K562 (cell line): ENCODE measurements at regions not wholly inside any gene's neighbourhood (a gene's known extent, or its start where the extent isn't known, plus 50 kb on each side); places are given as distances from the start of the nearest gene placed in this dataset.

Experiments used
- ATAC-seq: fragments of 200-7000 bp; cut with Tn5 transposase; 3 replicates; pipeline ENCODE4 v1.9.1; 2020; ENCODE audit warnings: moderate library complexity
- BruUV-seq: library from RNA; stranded (reverse); fragments of 400-500 nt; replicated peaks from 2 replicates; lab custom pipeline; 2021; lab: Mats Ljungman, UMichigan
- CTCF ChIA-PET: fragments of 300-600 bp; formaldehyde crosslinking; extraction: SDS; loops from one replicate; lab custom pipeline; 2021; ENCODE audit warnings: low intra/inter-chr PET ratio; lab: Yijun Ruan, JAX
- POLR2A ChIA-PET: fragments of 300-600, 350-650 bp; sonication (Branson Sonifier 250); formaldehyde crosslinking; extraction: SDS; loops from one replicate; lab custom pipeline; 2021; ENCODE audit warnings: antibody characterized with exemption, inconsistent platforms; lab: Yijun Ruan, JAX
- DNase-seq, 4 experiments: peaks; one replicate each; pipeline versions ENCODE4 v3.0.0 to v3.0.0-alpha.2; 2011 to 2018; ENCODE audit warnings: low spot score in 3 of 4, mixed read lengths in 3 of 4; ENCODE audit errors: extremely low read depth in 1 of 4
- FAIRE-seq: peaks from 2 replicates; lab custom pipeline; 2011; peaks lifted over from hg19 to GRCh38; lab: Jason Lieb, UNC
- H2AFZ ChIP-seq: 2 replicates; pipeline ENCODE4 v1.6.0; 2011; ENCODE audit warnings: low read depth, low read length, control low read depth, inconsistent platforms
- H3K27ac ChIP-seq: fragments of 200-600 bp; 3 replicates; pipeline ENCODE4 v1.8.0; 2011; ENCODE audit warnings: low read depth, mild to moderate bottlenecking, control low read depth, inconsistent platforms, low read length, moderate library complexity, mixed read lengths; ENCODE audit errors: extremely low read depth
- H3K27me3 ChIP-seq, 2 experiments: fragments of 300-600 bp in 1 of 2; 2 replicates in 1 of 2; 3 replicates in 1 of 2; pipeline versions ENCODE4 v1.6.0 to v1.8.0; 2011; ENCODE audit warnings: inconsistent platforms in 2 of 2, low read length in 2 of 2, mild to moderate bottlenecking in 1 of 2, mixed read lengths in 1 of 2, moderate library complexity in 1 of 2; ENCODE audit not compliant: control insufficient read depth in 2 of 2, insufficient read depth in 2 of 2
- H3K36me3 ChIP-seq: fragments of 300-600 bp; 3 replicates; pipeline ENCODE4 v1.8.0; 2011; ENCODE audit warnings: mild to moderate bottlenecking, low read length, inconsistent platforms; ENCODE audit not compliant: control insufficient read depth, insufficient read depth
- H3K4me1 ChIP-seq, 2 experiments: fragments of 200-600 bp in 1 of 2; replicated peaks in 1 of 2; 2 replicates in 1 of 2; 3 replicates in 1 of 2; pipeline versions ENCODE4 v1.5.1 to v1.8.0; 2011; ENCODE audit warnings: inconsistent platforms in 2 of 2, low read length in 2 of 2, mild to moderate bottlenecking in 1 of 2, mixed read lengths in 1 of 2, moderate library complexity in 1 of 2; ENCODE audit not compliant: control insufficient read depth in 2 of 2, insufficient read depth in 2 of 2
- H3K4me2 ChIP-seq: 2 replicates; pipeline ENCODE4 v1.6.1; 2011; ENCODE audit warnings: low read length, control low read depth, inconsistent platforms, mixed read lengths; ENCODE audit not compliant: insufficient read depth
- H3K4me3 ChIP-seq: fragments of 200-600 bp; sonication (generic), shearing (Covaris generic); 2 replicates; pipeline ENCODE4 v1.5.1; 2016; ENCODE audit warnings: control low read depth, inconsistent platforms
- H3K79me2 ChIP-seq: fragments of 200-600 bp; 3 replicates; pipeline ENCODE4 v1.8.0; 2011; ENCODE audit warnings: low read length, inconsistent platforms; ENCODE audit not compliant: control insufficient read depth, insufficient read depth
- H3K9ac ChIP-seq, 2 experiments: 2 replicates each; pipeline versions ENCODE4 v1.6.0 to v1.6.1; 2011; ENCODE audit warnings: low read depth in 2 of 2, low read length in 2 of 2, control low read depth in 1 of 2, inconsistent platforms in 1 of 2, mild to moderate bottlenecking in 1 of 2, mixed read lengths in 1 of 2; ENCODE audit not compliant: insufficient read depth in 1 of 2
- H3K9me1 ChIP-seq: one replicate; pipeline ENCODE4 v1.6.0; 2011; ENCODE audit warnings: inconsistent platforms, mild to moderate bottlenecking, low read length, moderate library complexity; ENCODE audit not compliant: control insufficient read depth, insufficient read depth
- H3K9me3 ChIP-seq: replicated peaks from 2 replicates; pipeline ENCODE4 v1.5.1; 2011; ENCODE audit warnings: low read depth, low read length, inconsistent platforms; ENCODE audit not compliant: control insufficient read depth, insufficient read depth
- H4K20me1 ChIP-seq: replicated peaks from 2 replicates; pipeline ENCODE4 v1.6.1; 2011; ENCODE audit warnings: low read length, inconsistent platforms, mixed read lengths; ENCODE audit not compliant: control insufficient read depth, insufficient read depth
- AFF4 ChIP-seq: sonication (generic); formaldehyde crosslinking; IDR thresholded peaks from 2 replicates; pipeline ENCODE4 v1.8.0; 2023; ENCODE audit warnings: mild to moderate bottlenecking, missing genetic modification reagents
- KDM5B ChIP-seq: fragments of 200-600 bp; sonication (generic); IDR thresholded peaks from 2 replicates; pipeline ENCODE4 v1.6.1; 2012; ENCODE audit warnings: low read depth, mild to moderate bottlenecking, moderate library complexity, low read length, control low read depth, inconsistent platforms; ENCODE audit not compliant: insufficient replicate concordance
- NFIC ChIP-seq: fragments of 450-650 bp; IDR thresholded peaks from 2 replicates; pipeline ENCODE4 v1.6.1; 2017; ENCODE audit warnings: mild to moderate bottlenecking, inconsistent platforms
- PHTF2 ChIP-seq: fragments of 250-450 bp; sonication (Bioruptor Pico); IDR thresholded peaks from 2 replicates; pipeline ENCODE4 v1.5.0; 2021; ENCODE audit warnings: mild to moderate bottlenecking
- TRIM25 ChIP-seq: fragments of 450-650 bp; IDR thresholded peaks from 2 replicates; pipeline ENCODE4 v1.7.0; 2016; ENCODE audit warnings: borderline replicate concordance
- in situ Hi-C: fragments of 300-500 bp; cut with MboI; formaldehyde crosslinking; loops from 4 replicates; pipeline ENCODE4 v1.15.0; 2018; ENCODE audit warnings: inconsistent platforms, mixed read lengths
- intact Hi-C: fragments of 100-400 bp; cut with micrococcal nuclease; formaldehyde crosslinking; loops from 2 replicates; pipeline ENCODE4 v1.14.2; 2022

GRCh38 chr4:122980860-122981259 is 58.5 kb upstream of the NUDT6 start:
- TF ChIP-seq NFIC (peak; percentile 53), TRIM25 (no peak), KDM5B (no peak), PHTF2 (no peak), AFF4 (no peak)
- TF ChIP-seq, all 486 proteins: peak for 1
- BruUV-seq, result no TSS peak
- CTCF ChIA-PET, result no interaction called here
- Histone ChIP-seq H2AFZ (no peak overlapping the region), H3K9me1 (no peaks in the 10 kb centered on the region), H3K79me2 (peaks cover 20% of the 10 kb centered on the region; the same call in 2 of the 3 replicates), H3K36me3 (peaks cover 70% of the 10 kb centered on the region), H3K27ac (no peak overlapping the region), H3K4me1 (no peaks in the 10 kb centered on the region), H3K9me3 (peaks cover 7% of the 10 kb centered on the region), H4K20me1 (no peaks in the 10 kb centered on the region), H3K4me2 (no peak overlapping the region), H3K4me3 (no peak overlapping the region), H3K9ac (no peak overlapping the region), H3K27me3 (no peaks in the 10 kb centered on the region)
- POLR2A ChIA-PET, result no interaction called here
- FAIRE-seq (no peak), DNase-seq (no peak), ATAC-seq (no peak)
- in situ Hi-C loops (no loop called here), intact Hi-C loops (no loop called here)
